ENCODE measurements at regions not wholly inside any gene's neighbourhood (a gene's known extent, or its start where the extent isn't known, plus 50 kb on each side); places are given as distances from the start of the nearest gene placed in this dataset.

GRCh38 chr20:12130781-12131180 lies 213.1 kb downstream of the BTBD3 start:
- H2BK12ac ChIP-seq (ENCODE audit: low read depth, low read length) = no peak overlapping the region
- no peak overlapping the region for H3K14ac ChIP-seq (ENCODE audit: insufficient read length)
- H3K9ac ChIP-seq (replicated peaks in 1 of 4; ENCODE audit: extremely low read depth in 1 of 4, low read depth in 3 of 4, low read length in 3 of 4) = no peak overlapping the region
- FAIRE-seq (no peak), DNase-seq (ENCODE audit: low read depth in 1 of 2, low spot score in 2 of 2) (no peak)
- no peak overlapping the region for H2BK120ac ChIP-seq (replicated peaks; ENCODE audit: low read depth, low read length)
- H3K9me3 ChIP-seq (ENCODE audit: insufficient read depth in 2 of 2, low read depth in 1 of 2, low read length in 1 of 2) = no peaks in the 10 kb centered on the region
- no peak overlapping the region for H3K18ac ChIP-seq (ENCODE audit: extremely low read depth, low read length)
- H4K91ac ChIP-seq (replicated peaks; ENCODE audit: insufficient read length, low read length) = no peak overlapping the region
- no peaks in the 10 kb centered on the region for H4K20me1 ChIP-seq (replicated peaks in 1 of 2; ENCODE audit: control insufficient read depth in 1 of 2, insufficient read depth in 2 of 2, low read length in 2 of 2)
- H3K4me1 ChIP-seq (replicated peaks in 1 of 4; ENCODE audit: control insufficient read depth in 3 of 4, insufficient read depth in 4 of 4, low read length in 3 of 4) = peaks cover 0 to 4% (median 0%) of the 10 kb centered on the region in 4 experiments; a peak in 1 of 7 replicates
- no peak overlapping the region for H3K4ac ChIP-seq (replicated peaks; ENCODE audit: insufficient read length, low read depth, low read length)
- H2BK5ac ChIP-seq (ENCODE audit: low read depth, low read length) = no peak overlapping the region
- CTCF ChIA-PET (ENCODE audit: partially characterized antibody) = no interaction called here
- no peak overlapping the region for H2BK20ac ChIP-seq (ENCODE audit: low read length)
- H2AFZ ChIP-seq (ENCODE audit: low read length) = no peak overlapping the region
- POLR2A ChIA-PET (ENCODE audit: partially characterized antibody) = no interaction called here
- no peak overlapping the region for H2AK5ac ChIP-seq (ENCODE audit: low read depth, low read length)
- H3K79me1 ChIP-seq (ENCODE audit: low read depth, low read length) = no peaks in the 10 kb centered on the region
- no peak overlapping the region for H3K56ac ChIP-seq (replicated peaks; ENCODE audit: insufficient read length, low read depth, low read length)
- no peak overlapping the region for H3K27ac ChIP-seq (ENCODE audit: low read depth, low read length)
- H3K4me2 ChIP-seq (ENCODE audit: insufficient read depth in 1 of 2, low read depth in 2 of 2, low read length in 2 of 2) = no peak overlapping the region
- H3K23ac ChIP-seq (ENCODE audit: insufficient read length) = no peak overlapping the region
- H4K5ac ChIP-seq (ENCODE audit: insufficient read length, low read depth, low read length) = no peak overlapping the region
- no peak overlapping the region for H4K8ac ChIP-seq (ENCODE audit: extremely low read depth, insufficient read depth, low read length)
- H3K79me2 ChIP-seq (ENCODE audit: control insufficient read depth in 1 of 2, insufficient read depth in 2 of 2, low read length in 2 of 2) = no peaks in the 10 kb centered on the region
- H2BK15ac ChIP-seq (ENCODE audit: low read length) = no peak overlapping the region
- TF ChIP-seq SRF (IDR thresholded peaks at IDR 0.05; ENCODE audit: low read depth, low read length) (no peak), RBBP5 (IDR thresholded peaks at IDR 0.05; ENCODE audit: borderline replicate concordance, low read depth, low read length) (no peak), SIN3A (conservative IDR thresholded peaks at IDR 0.05 in 1 of 2, IDR thresholded peaks at IDR 0.05 in 1 of 2; ENCODE audit: low read depth in 1 of 2, low read length in 2 of 2) (no peak), TEAD4 (IDR thresholded peaks at IDR 0.05; ENCODE audit: low read depth, low read length) (no peak), KDM1A (IDR thresholded peaks at IDR 0.05; ENCODE audit: borderline replicate concordance, low read length) (no peak), CBX8 (IDR thresholded peaks at IDR 0.05; ENCODE audit: borderline replicate concordance, low read depth, low read length) (no peak), SP2 (IDR thresholded peaks at IDR 0.05; ENCODE audit: low read length) (no peak), CREB1 (IDR thresholded peaks at IDR 0.05) (no peak), SIRT6 (IDR thresholded peaks at IDR 0.05; ENCODE audit: low read length) (no peak), ZNF274 (IDR thresholded peaks at IDR 0.05; ENCODE audit: borderline replicate concordance, extremely low read depth, low read length) (no peak), GABPA (IDR thresholded peaks at IDR 0.05; ENCODE audit: borderline replicate concordance, insufficient read depth, low read length) (no peak), SP4 (IDR thresholded peaks at IDR 0.05; ENCODE audit: low read length) (no peak), KDM5A (IDR thresholded peaks at IDR 0.05; ENCODE audit: low read length) (no peak)
- TF ChIP-seq, protein P1, sequence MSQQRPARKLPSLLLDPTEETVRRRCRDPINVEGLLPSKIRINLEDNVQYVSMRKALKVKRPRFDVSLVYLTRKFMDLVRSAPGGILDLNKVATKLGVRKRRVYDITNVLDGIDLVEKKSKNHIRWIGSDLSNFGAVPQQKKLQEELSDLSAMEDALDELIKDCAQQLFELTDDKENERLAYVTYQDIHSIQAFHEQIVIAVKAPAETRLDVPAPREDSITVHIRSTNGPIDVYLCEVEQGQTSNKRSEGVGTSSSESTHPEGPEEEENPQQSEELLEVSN (IDR thresholded peaks at IDR 0.05) = no peak
- H3K4me3 ChIP-seq (ENCODE audit: extremely low read depth in 1 of 4, insufficient read depth in 2 of 4, low read depth in 3 of 4, low read length in 4 of 4) = no peak overlapping the region
- no peaks in the 10 kb centered on the region for H3K27me3 ChIP-seq (replicated peaks in 1 of 4; ENCODE audit: control insufficient read depth in 3 of 4, extremely low read depth in 1 of 4, insufficient read depth in 3 of 4, low read length in 3 of 4)
- no peaks in the 10 kb centered on the region; the same call in 1 of the 2 replicates for H3K23me2 ChIP-seq (ENCODE audit: low read depth, low read length)
- WGBS, 2 experiments (ENCODE audit: extremely low coverage in 1 of 2, insufficient coverage in 1 of 2, insufficient read length in 1 of 2, insufficient replicate concordance in 2 of 2, low coverage in 1 of 2, low lambda C conversion rate in 2 of 2, missing lambda C conversion rate in 1 of 2) = 100% methylated on average over 1 of the region's 1 CpG; no CpG with 5 or more reads in 1 of the 2 experiments
- no peaks in the 10 kb centered on the region for H3K36me3 ChIP-seq (ENCODE audit: control insufficient read depth in 2 of 4, insufficient read depth in 4 of 4, low read length in 3 of 4)

Data from H1 (cell line).